SU-DHL-6 (cell line): ENCODE measurements at regions not wholly inside any gene's neighbourhood (a gene's known extent, or its start where the extent isn't known, plus 50 kb on each side); places are given as distances from the start of the nearest gene placed in this dataset.

Source experiments
- H2AFZ ChIP-seq: fragments of 200-600 bp; sonication (generic); 2 replicates; pipeline ENCODE4 v1.6.1; 2014; ENCODE audit warnings: low read depth, mild to moderate bottlenecking, moderate library complexity, mixed read lengths, antibody characterized with exemption, low read length; ENCODE audit not compliant: severe bottlenecking
- H3F3A ChIP-seq: fragments of 200-600 bp; shearing (Covaris generic); 2 replicates; pipeline ENCODE4 v1.6.0; 2016; ENCODE audit warnings: antibody characterized with exemption, mild to moderate bottlenecking; ENCODE audit not compliant: insufficient read depth
- H3K27ac ChIP-seq: fragments of 200-600 bp; sonication (generic); 2 replicates; pipeline ENCODE4 v1.5.1; 2016; ENCODE audit warnings: low read depth, mild to moderate bottlenecking, low read length, moderate library complexity, mixed read lengths
- H3K27me3 ChIP-seq: fragments of 200-600 bp; sonication (generic), shearing (Covaris generic); 2 replicates; pipeline ENCODE4 v1.6.0; 2014; ENCODE audit warnings: mild to moderate bottlenecking, low read length
- H3K36me3 ChIP-seq: fragments of 200-600 bp; sonication (generic); 2 replicates; pipeline ENCODE4 v1.6.1; 2014; ENCODE audit warnings: mild to moderate bottlenecking, low read length, mixed read lengths
- H3K4me2 ChIP-seq: fragments of 300-600, 200-600 bp; shearing (Covaris generic), sonication (generic); 2 replicates; pipeline ENCODE4 v1.6.0; 2014; ENCODE audit warnings: low read length, low read depth, mild to moderate bottlenecking; ENCODE audit not compliant: poor library complexity, severe bottlenecking
- H3K4me3 ChIP-seq: fragments of 200-600 bp; sonication (generic); 2 replicates; pipeline ENCODE4 v1.5.1; 2014; ENCODE audit warnings: antibody characterized with exemption, low read length, mild to moderate bottlenecking, mixed read lengths; ENCODE audit not compliant: insufficient read depth, poor library complexity, severe bottlenecking
- H3K79me2 ChIP-seq: fragments of 200-600 bp; sonication (generic); 2 replicates; pipeline ENCODE4 v1.6.1; 2014; ENCODE audit warnings: mild to moderate bottlenecking, low read length, moderate library complexity; ENCODE audit not compliant: insufficient read depth
- H3K9ac ChIP-seq: fragments of 200-600 bp; sonication (generic); 2 replicates; pipeline ENCODE4 v1.7.0; 2014; ENCODE audit warnings: mild to moderate bottlenecking, low read length
- H3K9me2 ChIP-seq: fragments of 200-600 bp; sonication (generic); replicated peaks from 2 replicates; pipeline ENCODE4 v1.6.1; 2014; ENCODE audit warnings: low read length; ENCODE audit not compliant: insufficient read depth
- H3K9me3 ChIP-seq: fragments of 200-600 bp; sonication (generic); 2 replicates; pipeline ENCODE4 v1.6.1; 2014; ENCODE audit warnings: low read length, mixed read lengths; ENCODE audit not compliant: insufficient read depth
- H4K20me1 ChIP-seq: fragments of 200-600 bp; sonication (generic); 2 replicates; pipeline ENCODE4 v1.6.1; 2014; ENCODE audit warnings: low read depth, mild to moderate bottlenecking, antibody characterized with exemption, low read length, moderate library complexity, mixed read lengths
- CTCF ChIP-seq: fragments of 200-600 bp; sonication (generic); IDR thresholded peaks from one replicate; pipeline ENCODE4 v1.5.1; 2017; ENCODE audit warnings: antibody characterized with exemption, mild to moderate bottlenecking, low read length, moderate library complexity; ENCODE audit not compliant: insufficient read depth, poor library complexity, severe bottlenecking
- EZH2phosphoT487 ChIP-seq: fragments of 200-600 bp; sonication (generic), shearing (Covaris generic); conservative IDR thresholded peaks from 2 replicates; pipeline ENCODE4 v1.6.1; 2018; ENCODE audit warnings: mild to moderate bottlenecking, antibody characterized with exemption, low read length, moderate library complexity, mixed read lengths

GRCh38 chr2:5798084-5798483 is 105.9 kb downstream of the SOX11 start:
- H2AFZ ChIP-seq: no peak overlapping the region

GRCh38 chr2:5799348-5799747 is 107.2 kb downstream of the SOX11 start:
- no peaks in the 10 kb centered on the region for H3K79me2 ChIP-seq
- 0 out of 2 replicates have a peak, but pooled peaks cover 5% of the 10 kb centered on the region for H3K9me3 ChIP-seq
- H3K4me2 ChIP-seq: no peak overlapping the region
- no peaks in the 10 kb centered on the region for H3F3A ChIP-seq
- H4K20me1 ChIP-seq: no peaks in the 10 kb centered on the region
- H2AFZ ChIP-seq: no peak overlapping the region
- no peak overlapping the region for H3K27ac ChIP-seq
- no peaks in the 10 kb centered on the region for H3K27me3 ChIP-seq
- no peak overlapping the region for H3K9ac ChIP-seq
- no peaks in the 10 kb centered on the region for H3K36me3 ChIP-seq
- no peaks in the 10 kb centered on the region for H3K9me2 ChIP-seq
- H3K4me3 ChIP-seq: no peak overlapping the region
- no peak for TF ChIP-seq EZH2phosphoT487
- no peak for TF ChIP-seq CTCF

More at GRCh38 chr2:5798084-5798483, 105.9 kb downstream of the SOX11 start:
- Histone ChIP-seq H3K79me2 (no peaks in the 10 kb centered on the region), H3F3A (no peaks in the 10 kb centered on the region), H3K4me2 (no peak overlapping the region), H3K27me3 (no peaks in the 10 kb centered on the region), H3K36me3 (no peaks in the 10 kb centered on the region), H3K4me3 (no peak overlapping the region), H3K27ac (no peak overlapping the region), H3K9me2 (no peaks in the 10 kb centered on the region), H4K20me1 (no peaks in the 10 kb centered on the region), H3K9ac (no peak overlapping the region), H3K9me3 (0 out of 2 replicates have a peak, but pooled peaks cover 5% of the 10 kb centered on the region)
- TF ChIP-seq EZH2phosphoT487: no peak
- no peak for TF ChIP-seq CTCF

- Histone ChIP-seq H3K36me3 (no peaks in the 10 kb centered on the region), H3K9me2 (no peaks in the 10 kb centered on the region), H3K9ac (no peak overlapping the region), H3K4me2 (no peak overlapping the region), H3K27ac (no peak overlapping the region), H3F3A (no peaks in the 10 kb centered on the region), H2AFZ (no peak overlapping the region), H4K20me1 (no peaks in the 10 kb centered on the region), H3K9me3 (0 out of 2 replicates have a peak, but pooled peaks cover 5% of the 10 kb centered on the region), H3K27me3 (no peaks in the 10 kb centered on the region), H3K4me3 (no peak overlapping the region), H3K79me2 (no peaks in the 10 kb centered on the region)
- TF ChIP-seq CTCF (no peak), EZH2phosphoT487 (no peak)
Observed at GRCh38 chr2:5803547-5803946, 111.4 kb downstream of the SOX11 start.
